ENCODE measurements at regions not wholly inside any gene's neighbourhood (a gene's known extent, or its start where the extent isn't known, plus 50 kb on each side); places are given as distances from the start of the nearest gene placed in this dataset.

DNA sequence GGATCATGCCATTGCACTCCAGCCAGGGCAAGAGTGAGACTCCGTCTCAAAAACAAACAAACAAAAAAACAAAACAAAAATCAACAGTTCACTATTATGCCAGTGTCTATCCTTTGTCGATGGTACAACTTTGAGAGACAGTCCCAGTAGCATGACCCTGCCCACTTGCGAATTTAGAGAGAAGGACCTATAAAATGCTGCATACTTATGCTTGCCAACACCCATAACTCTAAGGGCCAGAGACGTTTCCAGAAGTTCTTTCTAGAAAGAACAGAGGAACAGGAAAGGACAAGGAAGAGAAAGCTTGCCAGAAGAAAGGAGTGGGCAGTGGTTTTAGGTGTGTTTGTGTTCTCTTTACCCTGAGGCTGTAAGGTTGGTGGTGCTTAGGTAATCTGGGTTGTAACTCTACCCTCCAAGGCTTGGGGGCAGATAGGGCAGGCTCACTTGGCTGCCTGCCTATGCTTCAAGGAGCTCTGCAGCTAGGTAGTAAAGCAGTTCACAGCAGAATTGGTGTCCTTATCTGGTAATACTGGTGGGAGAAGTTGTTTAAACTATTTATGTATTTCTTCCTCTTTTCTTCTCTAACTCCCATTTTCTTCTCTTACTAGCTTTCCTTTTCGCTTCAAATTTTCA, 50.6 kb upstream of the SPPL2A start:
- Histone ChIP-seq H3K36me3 (ENCODE audit: control insufficient read depth in 4 of 4, insufficient read depth in 3 of 4, low read depth in 1 of 4, low read length in 3 of 4) (no peaks in the 10 kb centered on the region), H3K27ac (ENCODE audit: low read depth in 1 of 2, low read length in 2 of 2) (no peak overlapping the region), H3K9me3 (ENCODE audit: control insufficient read depth in 4 of 4, low read length in 3 of 4) (no peaks in the 10 kb centered on the region), H3K4me1 (ENCODE audit: control insufficient read depth in 4 of 4, insufficient read depth in 4 of 4, low read length in 3 of 4) (no peaks in the 10 kb centered on the region), H3K9ac (ENCODE audit: low read depth in 1 of 2, low read length in 2 of 2) (no peak overlapping the region), H3K4me3 (ENCODE audit: low read depth in 1 of 3, low read length in 3 of 3) (no peak overlapping the region), H3K27me3 (ENCODE audit: control insufficient read depth in 4 of 4, insufficient read depth in 4 of 4, low read length in 3 of 4) (no peaks in the 10 kb centered on the region)
- no peak for DNase-seq (ENCODE audit: low spot score)
- WGBS: 75% methylated on average over 5 of the region's 5 CpGs
- no peak for TF ChIP-seq JUND (IDR thresholded peaks at IDR 0.05)
- TF ChIP-seq SP1 (IDR thresholded peaks at IDR 0.05): no peak
- TF ChIP-seq TAF1 (conservative IDR thresholded peaks at IDR 0.05): no peak
- TF ChIP-seq RXRA (IDR thresholded peaks at IDR 0.05): no peak
- TF ChIP-seq HNF4A (conservative IDR thresholded peaks at IDR 0.05): no peak
- TF ChIP-seq, protein P1, sequence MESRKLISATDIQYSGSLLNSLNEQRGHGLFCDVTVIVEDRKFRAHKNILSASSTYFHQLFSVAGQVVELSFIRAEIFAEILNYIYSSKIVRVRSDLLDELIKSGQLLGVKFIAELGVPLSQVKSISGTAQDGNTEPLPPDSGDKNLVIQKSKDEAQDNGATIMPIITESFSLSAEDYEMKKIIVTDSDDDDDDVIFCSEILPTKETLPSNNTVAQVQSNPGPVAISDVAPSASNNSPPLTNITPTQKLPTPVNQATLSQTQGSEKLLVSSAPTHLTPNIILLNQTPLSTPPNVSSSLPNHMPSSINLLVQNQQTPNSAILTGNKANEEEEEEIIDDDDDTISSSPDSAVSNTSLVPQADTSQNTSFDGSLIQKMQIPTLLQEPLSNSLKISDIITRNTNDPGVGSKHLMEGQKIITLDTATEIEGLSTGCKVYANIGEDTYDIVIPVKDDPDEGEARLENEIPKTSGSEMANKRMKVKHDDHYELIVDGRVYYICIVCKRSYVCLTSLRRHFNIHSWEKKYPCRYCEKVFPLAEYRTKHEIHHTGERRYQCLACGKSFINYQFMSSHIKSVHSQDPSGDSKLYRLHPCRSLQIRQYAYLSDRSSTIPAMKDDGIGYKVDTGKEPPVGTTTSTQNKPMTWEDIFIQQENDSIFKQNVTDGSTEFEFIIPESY (IDR thresholded peaks at IDR 0.05): no peak
- TF ChIP-seq FOXA2 (IDR thresholded peaks at IDR 0.05): no peak
